NCI-H526 treated with DMSO at 0.1 percent for 48 hours (cell line): ENCODE measurements at regions not wholly inside any gene's neighbourhood (a gene's known extent, or its start where the extent isn't known, plus 50 kb on each side); places are given as distances from the start of the nearest gene placed in this dataset.
"Not testable (repeated sequence)": the region's sequence is repeated elsewhere in the genome, so short reads cannot be mapped to it uniquely, and the experiment has no call there.

Experiments
- DNase-seq: peaks from one replicate; lab custom pipeline; 2025; lab: John Stamatoyannopoulos, UW

- no peak for DNase-seq
Observed at GRCh38 chr4:144371485-144371884, 231.0 kb upstream of the GYPA start.

GRCh38 chr4:144374065-144374464, 233.5 kb upstream of the GYPA start:
- DNase-seq = no peak

GRCh38 chr4:144376866-144377265, 236.3 kb upstream of the GYPA start:
- no peak for DNase-seq

GRCh38 chr4:144384408-144384807, 243.9 kb upstream of the GYPA start:
- DNase-seq = no peak

GRCh38 chr4:144399927-144400326, 246.0 kb upstream of the HHIP start:
- DNase-seq = no peak

GRCh38 chr4:144402176-144402575, 243.8 kb upstream of the HHIP start:
- DNase-seq = no peak

- no peak for DNase-seq
Observed at GRCh38 chr4:144402999-144403398, 243.0 kb upstream of the HHIP start.

- no peak for DNase-seq
Observed at GRCh38 chr4:144403893-144404292, 242.1 kb upstream of the HHIP start.

- DNase-seq = no peak
Observed at GRCh38 chr4:144409525-144409924, 236.4 kb upstream of the HHIP start.

GRCh38 chr4:144410230-144410783, 235.6 kb upstream of the HHIP start:
- peak; percentile 1 for DNase-seq

- DNase-seq = no peak
Observed at GRCh38 chr4:144411119-144411518, 234.8 kb upstream of the HHIP start.

- no peak for DNase-seq
Observed at GRCh38 chr4:144411700-144412099, 234.3 kb upstream of the HHIP start.

- no peak for DNase-seq
Observed at GRCh38 chr4:144421056-144421455, 224.9 kb upstream of the HHIP start.

- DNase-seq = no peak
Observed at GRCh38 chr4:144421839-144422565, 224.0 kb upstream of the HHIP start.

GRCh38 chr4:144423930-144424329, 222.0 kb upstream of the HHIP start:
- DNase-seq = no peak

- DNase-seq = not testable (repeated sequence)
Observed at GRCh38 chr4:144426023-144426422, 219.9 kb upstream of the HHIP start.

GRCh38 chr4:144442713-144443112, 203.2 kb upstream of the HHIP start:
- DNase-seq = no peak

- DNase-seq = no peak
Observed at GRCh38 chr4:144449611-144450010, 196.3 kb upstream of the HHIP start.

- DNase-seq = no peak
Observed at GRCh38 chr4:144450526-144450925, 195.4 kb upstream of the HHIP start.

- DNase-seq = no peak
Observed at GRCh38 chr4:144451766-144452450, 194.0 kb upstream of the HHIP start.

GRCh38 chr4:144456196-144456595, 189.8 kb upstream of the HHIP start:
- DNase-seq = no peak

- no peak for DNase-seq
Observed at GRCh38 chr4:144461906-144462305, 184.1 kb upstream of the HHIP start.

GRCh38 chr4:144463236-144463635, 182.7 kb upstream of the HHIP start:
- no peak for DNase-seq
